ENCODE measurements at regions not wholly inside any gene's neighbourhood (a gene's known extent, or its start where the extent isn't known, plus 50 kb on each side); places are given as distances from the start of the nearest gene placed in this dataset.

- TF ChIP-seq CTCF (IDR thresholded peaks at IDR 0.05; ENCODE audit: low read length), result no peak
- no peak for TF ChIP-seq EZH2phosphoT487 (IDR thresholded peaks at IDR 0.05; ENCODE audit: low read length)
Observed at GRCh38 chr3:56885879-56886278, 84.1 kb upstream of the ARHGEF3 start.

All from MM.1S (cell line).